ENCODE measurements at regions not wholly inside any gene's neighbourhood (a gene's known extent, or its start where the extent isn't known, plus 50 kb on each side); places are given as distances from the start of the nearest gene placed in this dataset.

DNA sequence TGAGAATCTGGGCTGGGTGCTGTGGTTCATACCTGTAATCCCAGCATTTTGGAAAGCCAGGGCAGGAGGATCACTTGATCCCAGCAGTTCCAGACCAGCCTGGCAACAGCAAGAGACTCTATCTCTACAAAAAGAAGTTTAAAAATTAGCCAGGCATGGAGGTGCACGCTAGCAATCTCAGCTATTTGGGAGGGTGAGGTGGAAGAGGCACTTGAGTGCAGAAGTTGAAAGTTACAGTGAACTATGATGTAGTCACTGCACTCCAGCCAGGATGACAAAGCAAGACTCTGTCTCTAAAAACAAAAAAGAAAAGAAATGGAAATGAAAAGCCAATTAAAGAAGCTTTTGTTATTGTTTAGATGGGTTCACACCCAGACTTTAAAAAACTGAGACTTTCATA, 131.6 kb upstream of the RASA1 start:
- Histone ChIP-seq H3K27ac (replicated peaks) (no peak overlapping the region), H3K27me3 (ENCODE audit: insufficient read depth, poor library complexity, severe bottlenecking) (no peaks in the 10 kb centered on the region), H3K4me3 (replicated peaks; ENCODE audit: insufficient read depth, low read length) (no peak overlapping the region)
- no peak for DNase-seq (ENCODE audit: low read depth in 1 of 2, low spot score in 1 of 2)
- TF ChIP-seq SPI1 (IDR thresholded peaks at IDR 0.05; ENCODE audit: borderline replicate concordance, low read depth) (no peak), GABPA (IDR thresholded peaks at IDR 0.05; ENCODE audit: low read depth) (no peak), POLR2AphosphoS5 (IDR thresholded peaks at IDR 0.05; ENCODE audit: low read depth) (no peak)
- TF ChIP-seq, protein P1, sequence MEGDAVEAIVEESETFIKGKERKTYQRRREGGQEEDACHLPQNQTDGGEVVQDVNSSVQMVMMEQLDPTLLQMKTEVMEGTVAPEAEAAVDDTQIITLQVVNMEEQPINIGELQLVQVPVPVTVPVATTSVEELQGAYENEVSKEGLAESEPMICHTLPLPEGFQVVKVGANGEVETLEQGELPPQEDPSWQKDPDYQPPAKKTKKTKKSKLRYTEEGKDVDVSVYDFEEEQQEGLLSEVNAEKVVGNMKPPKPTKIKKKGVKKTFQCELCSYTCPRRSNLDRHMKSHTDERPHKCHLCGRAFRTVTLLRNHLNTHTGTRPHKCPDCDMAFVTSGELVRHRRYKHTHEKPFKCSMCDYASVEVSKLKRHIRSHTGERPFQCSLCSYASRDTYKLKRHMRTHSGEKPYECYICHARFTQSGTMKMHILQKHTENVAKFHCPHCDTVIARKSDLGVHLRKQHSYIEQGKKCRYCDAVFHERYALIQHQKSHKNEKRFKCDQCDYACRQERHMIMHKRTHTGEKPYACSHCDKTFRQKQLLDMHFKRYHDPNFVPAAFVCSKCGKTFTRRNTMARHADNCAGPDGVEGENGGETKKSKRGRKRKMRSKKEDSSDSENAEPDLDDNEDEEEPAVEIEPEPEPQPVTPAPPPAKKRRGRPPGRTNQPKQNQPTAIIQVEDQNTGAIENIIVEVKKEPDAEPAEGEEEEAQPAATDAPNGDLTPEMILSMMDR (IDR thresholded peaks at IDR 0.05; ENCODE audit: insufficient read depth, low read length) = no peak
- TF ChIP-seq, protein P2, sequence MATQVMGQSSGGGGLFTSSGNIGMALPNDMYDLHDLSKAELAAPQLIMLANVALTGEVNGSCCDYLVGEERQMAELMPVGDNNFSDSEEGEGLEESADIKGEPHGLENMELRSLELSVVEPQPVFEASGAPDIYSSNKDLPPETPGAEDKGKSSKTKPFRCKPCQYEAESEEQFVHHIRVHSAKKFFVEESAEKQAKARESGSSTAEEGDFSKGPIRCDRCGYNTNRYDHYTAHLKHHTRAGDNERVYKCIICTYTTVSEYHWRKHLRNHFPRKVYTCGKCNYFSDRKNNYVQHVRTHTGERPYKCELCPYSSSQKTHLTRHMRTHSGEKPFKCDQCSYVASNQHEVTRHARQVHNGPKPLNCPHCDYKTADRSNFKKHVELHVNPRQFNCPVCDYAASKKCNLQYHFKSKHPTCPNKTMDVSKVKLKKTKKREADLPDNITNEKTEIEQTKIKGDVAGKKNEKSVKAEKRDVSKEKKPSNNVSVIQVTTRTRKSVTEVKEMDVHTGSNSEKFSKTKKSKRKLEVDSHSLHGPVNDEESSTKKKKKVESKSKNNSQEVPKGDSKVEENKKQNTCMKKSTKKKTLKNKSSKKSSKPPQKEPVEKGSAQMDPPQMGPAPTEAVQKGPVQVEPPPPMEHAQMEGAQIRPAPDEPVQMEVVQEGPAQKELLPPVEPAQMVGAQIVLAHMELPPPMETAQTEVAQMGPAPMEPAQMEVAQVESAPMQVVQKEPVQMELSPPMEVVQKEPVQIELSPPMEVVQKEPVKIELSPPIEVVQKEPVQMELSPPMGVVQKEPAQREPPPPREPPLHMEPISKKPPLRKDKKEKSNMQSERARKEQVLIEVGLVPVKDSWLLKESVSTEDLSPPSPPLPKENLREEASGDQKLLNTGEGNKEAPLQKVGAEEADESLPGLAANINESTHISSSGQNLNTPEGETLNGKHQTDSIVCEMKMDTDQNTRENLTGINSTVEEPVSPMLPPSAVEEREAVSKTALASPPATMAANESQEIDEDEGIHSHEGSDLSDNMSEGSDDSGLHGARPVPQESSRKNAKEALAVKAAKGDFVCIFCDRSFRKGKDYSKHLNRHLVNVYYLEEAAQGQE (IDR thresholded peaks at IDR 0.05; ENCODE audit: insufficient replicate concordance, low read depth) = no peak

DNA sequence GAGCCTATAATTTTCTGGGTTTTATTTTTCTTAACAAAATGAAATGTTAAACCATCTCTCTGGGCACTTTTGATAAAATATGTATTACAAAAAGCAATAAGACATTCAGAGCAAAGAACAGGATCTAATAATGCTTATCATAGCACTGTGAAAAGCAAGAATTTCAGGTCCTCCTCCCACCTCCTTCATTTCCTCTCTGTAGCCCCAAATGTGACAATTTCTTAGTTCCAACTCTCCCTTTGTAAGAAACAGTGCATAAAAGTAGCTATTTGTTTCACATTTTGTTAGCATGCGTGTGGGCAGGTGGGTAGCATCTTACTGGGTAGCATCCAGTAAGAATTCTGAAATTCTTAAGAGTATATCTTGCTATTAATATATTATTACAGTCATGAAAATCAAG, 130.9 kb upstream of the RASA1 start:
- TF ChIP-seq POLR2AphosphoS5 (IDR thresholded peaks at IDR 0.05; ENCODE audit: low read depth) (no peak), SPI1 (IDR thresholded peaks at IDR 0.05; ENCODE audit: borderline replicate concordance, low read depth) (no peak), GABPA (IDR thresholded peaks at IDR 0.05; ENCODE audit: low read depth) (no peak)
- TF ChIP-seq, protein P2 (IDR thresholded peaks at IDR 0.05; ENCODE audit: insufficient replicate concordance, low read depth) = no peak
- TF ChIP-seq, protein P1 (IDR thresholded peaks at IDR 0.05; ENCODE audit: insufficient read depth, low read length) = no peak
- no peak for DNase-seq (ENCODE audit: low read depth in 1 of 2, low spot score in 1 of 2)

DNA sequence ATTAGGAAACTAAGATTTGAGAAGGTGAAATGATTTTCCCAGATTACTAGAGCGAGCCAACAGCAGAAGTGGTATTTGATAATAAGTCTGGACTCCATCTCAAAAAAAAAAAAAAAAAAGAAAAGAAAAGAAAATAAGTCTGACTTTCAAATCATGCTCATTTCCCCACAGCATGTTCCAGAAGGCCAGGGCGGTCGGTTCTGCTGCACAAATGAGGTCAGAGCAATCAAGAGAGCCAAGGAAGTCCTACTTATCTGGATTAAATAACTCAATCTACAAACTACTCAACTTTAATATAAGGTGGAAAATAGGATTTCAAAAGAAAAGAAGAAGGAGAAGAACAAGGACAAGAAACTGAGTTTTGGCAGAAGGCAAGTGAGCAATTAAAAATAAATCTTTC, 130.4 kb upstream of the RASA1 start:
- no peak for DNase-seq (ENCODE audit: low read depth in 1 of 2, low spot score in 1 of 2)
- Histone ChIP-seq H3K27me3 (ENCODE audit: insufficient read depth, poor library complexity, severe bottlenecking) (no peaks in the 10 kb centered on the region), H3K27ac (replicated peaks) (no peak overlapping the region), H3K4me3 (replicated peaks; ENCODE audit: insufficient read depth, low read length) (no peak overlapping the region)
- TF ChIP-seq, protein P2 (IDR thresholded peaks at IDR 0.05; ENCODE audit: insufficient replicate concordance, low read depth) = no peak
- no peak for TF ChIP-seq SPI1 (IDR thresholded peaks at IDR 0.05; ENCODE audit: borderline replicate concordance, low read depth)
- TF ChIP-seq GABPA (IDR thresholded peaks at IDR 0.05; ENCODE audit: low read depth) = no peak
- no peak for TF ChIP-seq POLR2AphosphoS5 (IDR thresholded peaks at IDR 0.05; ENCODE audit: low read depth)
- TF ChIP-seq, protein P1 (IDR thresholded peaks at IDR 0.05; ENCODE audit: insufficient read depth, low read length) = no peak

More for the DNA sequence above, 130.9 kb upstream of the RASA1 start:
- H3K27ac ChIP-seq (replicated peaks) = no peak overlapping the region
- no peaks in the 10 kb centered on the region for H3K27me3 ChIP-seq (ENCODE audit: insufficient read depth, poor library complexity, severe bottlenecking)
- H3K4me3 ChIP-seq (replicated peaks; ENCODE audit: insufficient read depth, low read length) = no peak overlapping the region

Data from HL-60 (cell line).